GM21529 (cell line): ENCODE measurements at regions not wholly inside any gene's neighbourhood (a gene's known extent, or its start where the extent isn't known, plus 50 kb on each side); places are given as distances from the start of the nearest gene placed in this dataset.
"Not testable (repeated sequence)": the region's sequence is repeated elsewhere in the genome, so short reads cannot be mapped to it uniquely, and the experiment has no call there.

Experiments used
- ATAC-seq: cut with Tn5 transposase; IDR thresholded peaks from one replicate; pipeline ENCODE4 v1.9.1; 2021; ENCODE audit not compliant: unreplicated experiment

GRCh38 chr4:189533603-189534002 is 407.1 kb upstream of the FRG1 start:
- ATAC-seq: no peak

- no peak for ATAC-seq
Observed at GRCh38 chr4:189547559-189547958, 393.1 kb upstream of the FRG1 start.

DNA sequence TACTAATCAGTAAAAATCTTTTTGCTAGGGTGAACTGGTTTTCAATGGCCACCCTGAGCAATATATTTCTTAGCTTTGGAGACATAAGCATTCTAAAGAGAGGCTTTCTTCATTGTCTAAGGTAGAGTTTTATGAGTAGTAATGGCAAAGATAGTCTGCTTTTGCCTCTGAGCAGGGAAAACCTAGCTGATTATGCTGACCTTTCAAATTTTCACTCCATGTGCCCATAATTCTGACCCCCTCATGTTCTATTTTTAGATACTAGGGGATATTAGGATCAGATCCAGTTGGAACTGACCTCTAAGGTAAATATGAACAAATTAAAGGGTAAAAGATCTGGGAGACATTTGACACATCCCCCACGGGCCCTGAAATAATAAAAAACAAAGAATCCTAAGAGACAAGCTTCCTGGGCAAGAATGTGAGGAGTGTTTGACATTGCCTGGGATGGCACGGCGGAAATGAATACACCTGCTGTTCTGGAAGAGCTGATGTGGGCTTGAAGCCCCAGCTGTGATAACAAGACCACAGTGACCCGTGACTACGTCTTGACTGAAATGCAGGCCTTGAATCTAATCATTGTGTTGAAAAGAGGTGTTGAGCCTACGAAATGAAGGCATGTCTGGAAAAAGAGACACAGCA is 392.1 kb upstream of the FRG1 start:
- ATAC-seq: no peak

DNA sequence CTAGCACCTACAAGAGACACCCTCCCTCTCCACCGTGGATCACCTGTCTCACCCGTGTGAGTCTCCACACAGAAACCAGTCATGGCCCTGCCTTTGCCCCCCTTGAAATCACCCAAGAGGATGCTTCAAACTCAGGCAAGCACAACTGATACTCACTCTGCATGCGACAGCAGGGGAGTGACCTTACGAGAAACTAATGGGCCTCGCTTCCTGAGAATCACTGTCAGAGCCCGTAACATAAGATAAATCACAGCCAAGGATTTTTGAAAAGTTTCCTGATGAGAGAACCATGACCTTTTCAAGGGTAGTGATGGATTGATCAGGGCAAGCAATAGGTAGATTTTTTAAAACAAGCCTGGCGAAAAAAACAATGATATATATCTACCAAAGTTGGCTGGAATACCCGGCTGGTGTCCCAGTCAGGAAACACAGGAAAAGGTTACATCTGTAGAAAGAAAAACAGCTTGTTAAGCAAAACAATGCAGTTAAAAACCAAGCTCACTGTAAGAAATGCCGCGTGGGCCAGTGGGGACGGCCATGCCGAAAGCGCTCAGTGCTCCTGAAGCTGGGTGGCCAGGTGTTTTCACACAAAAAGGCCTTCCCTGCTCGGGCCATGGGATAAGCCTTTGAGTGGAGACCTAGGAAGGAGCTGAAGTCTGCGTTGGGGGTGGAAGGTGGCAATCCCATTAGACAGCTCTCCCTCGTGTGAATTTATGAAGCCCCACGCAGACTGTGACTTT is 388.6 kb upstream of the FRG1 start:
- ATAC-seq: not testable (repeated sequence)

DNA sequence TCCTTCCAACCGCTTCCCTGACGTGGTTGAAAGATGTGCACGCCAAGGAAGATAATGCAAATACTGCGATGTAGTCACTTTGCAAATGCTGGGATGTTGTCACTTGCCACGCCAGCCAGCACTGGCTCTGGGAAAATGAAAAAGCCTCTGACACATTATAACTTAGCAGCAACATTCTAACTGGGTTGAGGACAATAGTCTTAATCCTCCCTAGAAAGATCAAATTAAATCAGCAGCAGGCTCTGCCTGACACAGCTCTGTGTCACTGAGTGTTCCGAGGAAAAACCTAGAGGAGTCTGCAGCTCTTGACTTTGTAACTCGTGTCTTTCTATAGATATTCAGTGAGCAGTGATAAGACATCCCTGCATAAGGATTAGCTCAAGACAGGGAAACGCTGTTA is 380.1 kb upstream of the FRG1 start:
- ATAC-seq: not testable (repeated sequence)

DNA sequence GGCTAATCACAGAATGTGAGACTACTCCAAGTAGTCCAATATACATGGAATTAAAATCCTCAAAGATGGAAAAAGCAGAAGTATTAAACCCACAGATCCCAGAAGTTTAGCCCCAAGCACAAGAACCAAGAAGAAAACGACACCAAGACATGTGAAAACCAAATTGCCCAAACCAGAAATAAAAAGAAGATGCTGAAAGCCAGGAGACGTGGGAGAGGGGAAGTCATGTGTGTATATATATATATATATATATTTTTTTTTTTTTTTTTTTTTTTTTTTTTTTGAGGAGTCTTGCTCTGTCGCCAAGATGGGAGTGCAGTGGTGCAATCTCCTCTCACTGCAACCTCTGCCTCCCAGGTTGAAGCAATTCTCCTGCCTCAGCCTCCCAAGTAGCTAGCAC is 376.9 kb upstream of the FRG1 start:
- ATAC-seq: not testable (repeated sequence)

DNA sequence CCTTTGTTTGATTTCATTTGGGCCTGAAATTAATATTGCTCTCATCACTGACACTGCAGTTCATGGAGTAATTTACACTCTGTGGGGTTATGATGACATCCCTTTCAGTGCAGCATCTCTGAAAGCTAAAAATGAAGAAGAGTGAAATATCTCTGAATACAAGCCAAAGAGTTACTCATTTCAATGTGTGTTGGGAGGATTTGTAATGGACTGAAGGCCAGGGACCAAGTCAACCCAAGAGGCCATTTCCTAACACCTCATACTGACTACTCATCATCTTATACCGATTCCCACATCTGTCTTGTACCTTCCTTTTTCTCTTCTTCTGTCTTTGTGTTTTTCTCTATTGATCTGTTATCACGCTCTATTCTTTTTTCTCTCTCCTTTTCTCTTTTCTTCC is 374.4 kb upstream of the FRG1 start:
- not testable (repeated sequence) for ATAC-seq

DNA sequence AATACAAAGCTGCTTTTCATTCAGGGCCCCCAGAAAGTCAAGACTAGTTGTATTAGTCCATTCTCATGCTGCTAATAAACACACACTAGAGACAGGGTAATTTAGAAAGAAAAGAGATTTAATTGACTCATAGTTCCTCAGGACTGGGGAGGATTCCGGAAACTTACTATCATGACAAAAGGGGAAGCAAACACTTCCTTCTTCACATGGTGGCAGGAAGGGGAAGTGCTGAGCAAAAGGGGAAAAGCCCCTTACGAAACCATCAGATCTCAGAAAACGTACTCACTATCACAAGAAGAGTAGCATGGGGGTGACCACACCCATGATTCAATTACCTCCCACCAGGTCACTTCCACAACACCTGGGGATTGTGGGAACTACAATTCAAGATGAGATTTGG is 373.8 kb upstream of the FRG1 start:
- ATAC-seq: not testable (repeated sequence)

GRCh38 chr4:189579645-189580044 is 361.0 kb upstream of the FRG1 start:
- ATAC-seq: not testable (repeated sequence)

DNA sequence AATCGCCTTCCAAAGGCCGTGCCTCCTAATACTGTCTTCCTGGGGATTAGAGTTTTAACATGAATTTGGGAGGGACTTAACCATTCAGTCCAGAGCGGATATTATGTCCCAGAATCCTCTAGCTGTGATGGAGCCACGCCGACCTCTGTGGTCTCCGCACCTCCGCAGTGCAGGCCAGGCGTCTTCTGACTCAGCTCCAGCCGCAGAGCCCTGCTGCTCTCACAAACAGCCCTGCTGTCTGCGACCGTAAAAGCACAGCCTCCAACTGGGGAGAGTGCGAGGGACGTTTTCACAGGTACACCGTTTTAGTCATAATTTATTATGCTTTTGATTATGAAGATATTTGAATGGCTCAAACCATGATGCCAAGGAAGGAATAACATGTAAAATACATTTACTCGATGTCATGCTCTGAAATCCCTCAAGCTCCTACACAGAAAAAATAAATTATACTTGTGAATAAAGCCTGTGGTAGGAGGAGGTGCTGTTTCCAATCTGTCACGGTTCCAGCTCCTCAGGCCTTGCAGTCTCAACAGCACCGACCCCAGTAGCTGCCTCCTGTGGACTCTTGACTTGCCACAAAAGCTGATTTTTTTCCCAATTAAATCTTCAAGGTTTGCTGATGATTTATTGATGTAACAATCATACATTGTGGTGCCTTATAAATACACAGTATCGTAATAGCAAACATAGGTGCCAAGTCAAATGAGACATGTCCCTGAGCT is 353.6 kb upstream of the FRG1 start:
- not testable (repeated sequence) for ATAC-seq

GRCh38 chr4:189589201-189589600 is 351.5 kb upstream of the FRG1 start:
- not testable (repeated sequence) for ATAC-seq

- ATAC-seq: no peak
Observed at GRCh38 chr4:189592890-189593289, 347.8 kb upstream of the FRG1 start.

DNA sequence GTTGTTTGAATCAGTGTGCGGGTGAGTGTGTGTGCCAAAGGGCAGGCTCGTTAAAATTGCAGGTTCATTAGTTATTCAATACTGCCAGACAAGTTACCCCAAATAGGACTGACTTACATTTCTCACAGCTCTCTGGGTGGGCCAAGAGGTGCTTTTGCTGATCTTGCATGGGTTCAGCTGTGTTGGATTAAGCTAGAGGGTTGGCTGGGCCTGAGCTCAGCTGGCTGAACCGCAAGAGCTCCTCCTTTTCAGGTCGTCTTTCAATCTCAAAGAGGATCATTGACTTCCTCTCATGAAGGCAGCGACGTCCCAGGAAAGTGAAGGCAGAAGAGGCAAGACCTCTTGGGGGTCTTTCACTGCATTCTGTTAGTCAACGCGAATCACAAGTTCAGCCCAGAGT is 343.3 kb upstream of the FRG1 start:
- ATAC-seq: no peak

DNA sequence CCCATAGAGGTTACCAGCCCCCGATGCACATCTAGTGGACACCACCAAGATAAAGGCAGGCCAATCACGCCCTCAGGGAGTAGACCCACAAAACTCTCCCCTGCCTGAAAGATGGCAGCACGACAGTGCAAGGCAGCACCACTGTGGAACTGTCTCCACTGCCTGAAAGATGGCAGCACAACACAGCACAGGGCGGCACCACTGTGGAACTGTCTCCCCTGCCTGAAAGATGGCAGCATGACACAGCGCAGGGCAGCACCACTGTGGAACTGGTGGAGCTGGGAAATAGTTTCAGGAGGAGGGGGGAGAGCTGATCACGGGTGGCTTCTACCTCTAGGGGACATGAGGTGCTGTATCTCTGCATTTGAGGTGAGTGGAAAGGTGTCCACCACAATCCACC is 340.4 kb upstream of the FRG1 start:
- no peak for ATAC-seq

DNA sequence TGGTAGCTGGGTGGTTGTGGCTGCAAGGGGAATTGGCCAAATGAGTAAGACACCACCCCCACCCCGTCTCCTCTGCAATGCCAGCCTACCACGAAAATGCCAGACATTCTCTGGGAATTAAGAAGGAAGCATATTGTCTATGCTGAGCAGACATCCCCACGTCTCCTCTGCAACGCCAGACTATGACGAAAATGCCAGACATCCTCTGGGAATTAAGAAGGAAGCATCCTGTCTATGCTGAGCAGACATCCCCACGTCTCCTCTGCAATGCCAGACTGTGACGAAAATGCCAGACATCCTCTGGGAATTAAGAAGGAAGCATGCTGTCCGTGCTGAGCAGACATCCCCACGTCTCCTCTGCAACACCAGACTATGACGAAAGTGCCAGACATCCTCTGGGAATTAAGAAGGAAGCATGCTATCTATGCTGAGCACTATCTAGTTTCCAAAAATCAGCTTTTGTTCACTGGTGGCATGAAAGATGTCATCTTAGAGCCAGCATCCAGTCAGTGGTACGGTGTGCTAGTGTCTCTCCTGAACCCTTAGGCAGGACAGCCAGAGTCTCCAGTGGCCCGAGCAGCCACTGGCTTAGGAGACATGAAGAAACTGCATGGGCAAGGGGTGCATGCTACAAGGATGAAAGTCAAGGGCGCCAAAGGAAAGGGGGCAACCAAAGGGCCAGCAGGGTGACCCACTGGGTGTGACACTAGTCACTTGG is 339.8 kb upstream of the FRG1 start:
- no peak for ATAC-seq

DNA sequence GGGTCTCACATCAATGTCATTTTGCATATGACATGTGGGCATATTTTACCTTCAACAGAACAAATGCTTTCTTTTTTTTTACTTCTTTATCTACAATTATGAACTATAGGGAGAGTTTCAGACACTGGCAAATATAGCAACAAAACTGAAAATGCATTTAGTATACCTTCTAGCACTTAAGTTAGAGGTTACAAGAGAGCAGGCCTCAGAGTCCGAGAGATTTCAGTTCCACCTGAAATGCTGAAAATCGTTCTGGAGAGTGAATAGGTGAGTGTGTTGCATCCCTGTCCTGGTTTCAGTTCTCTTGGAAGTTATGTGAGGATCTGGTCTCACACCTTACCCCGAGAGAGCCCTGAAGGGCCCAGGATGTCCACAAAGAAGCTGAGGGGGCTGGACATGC is 337.8 kb upstream of the FRG1 start:
- ATAC-seq: not testable (repeated sequence)

DNA sequence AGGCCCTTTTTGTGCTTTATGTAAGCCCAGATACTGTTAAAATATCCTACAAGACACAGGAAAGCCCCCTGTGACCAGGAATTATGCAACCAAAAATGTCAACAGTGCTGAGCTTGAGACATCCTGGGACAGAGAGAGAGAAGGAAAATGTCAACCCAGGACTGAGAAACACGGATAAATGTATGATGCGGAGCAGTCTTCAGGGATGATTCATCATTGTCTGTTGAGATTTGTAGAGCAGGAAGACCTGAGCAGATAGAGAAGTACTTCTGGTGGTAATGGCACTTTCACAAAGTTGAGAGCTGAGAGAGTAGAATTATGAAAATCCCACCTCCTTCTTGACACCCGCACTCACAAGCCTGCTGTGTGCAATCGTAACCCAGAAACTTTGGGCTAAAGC is 330.1 kb upstream of the FRG1 start:
- ATAC-seq: not testable (repeated sequence)

- ATAC-seq: no peak
Observed at GRCh38 chr4:189613207-189613606, 327.5 kb upstream of the FRG1 start.

- no peak for ATAC-seq
Observed at GRCh38 chr4:189615217-189615663, 325.4 kb upstream of the FRG1 start.

DNA sequence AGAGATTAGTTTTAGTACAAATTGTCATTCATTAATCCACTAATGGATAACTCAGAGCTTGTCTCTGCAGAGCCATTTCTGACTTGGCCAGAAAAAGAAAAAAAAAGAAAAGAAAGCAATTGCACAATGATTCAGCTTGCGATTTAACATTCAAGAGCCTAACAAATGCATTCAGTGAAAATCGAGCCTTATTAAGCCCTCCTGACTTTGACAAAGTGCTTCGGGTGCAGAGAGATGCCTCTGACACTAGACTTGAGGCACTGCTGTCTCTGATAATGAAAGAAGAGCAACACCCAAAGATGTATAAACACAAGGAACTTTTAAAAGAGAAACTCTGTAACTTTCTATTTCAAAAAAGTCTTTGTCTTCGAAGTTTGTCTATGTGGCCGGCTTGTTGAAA is 322.9 kb upstream of the FRG1 start:
- ATAC-seq: not testable (repeated sequence)
